GM21576 (cell line): ENCODE measurements at regions not wholly inside any gene's neighbourhood (a gene's known extent, or its start where the extent isn't known, plus 50 kb on each side); places are given as distances from the start of the nearest gene placed in this dataset.

Source experiments
- ATAC-seq: cut with Tn5 transposase; IDR thresholded peaks from one replicate; pipeline ENCODE4 v1.9.1; 2021; ENCODE audit warnings: mild to moderate bottlenecking, moderate library complexity; ENCODE audit not compliant: unreplicated experiment

- ATAC-seq = no peak
Measured at GRCh38 chr5:125604104-125604503, 819.1 kb upstream of the GRAMD2B start.

GRCh38 chr5:125607018-125607417 is 816.2 kb upstream of the GRAMD2B start:
- ATAC-seq = no peak

DNA sequence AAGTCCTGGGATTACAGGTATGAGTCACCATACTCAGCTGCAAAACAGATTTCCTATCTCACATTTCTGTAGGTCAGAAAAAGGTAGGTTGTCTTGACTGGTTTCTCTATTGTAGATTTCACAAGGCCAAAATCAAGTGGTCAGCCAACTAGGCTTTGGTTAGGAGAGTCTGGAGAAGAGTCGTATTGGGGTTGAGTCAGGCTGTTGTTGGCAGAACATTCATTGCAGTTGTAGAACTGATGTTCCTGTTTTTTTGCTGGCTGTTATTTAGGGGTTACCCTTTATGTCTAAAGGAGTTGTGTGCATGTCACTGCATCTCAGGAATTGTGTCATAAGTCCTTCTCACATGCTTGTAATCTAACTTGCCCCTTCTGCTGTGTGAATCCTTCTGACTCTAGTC is 814.2 kb upstream of the GRAMD2B start:
- ATAC-seq = no peak

DNA sequence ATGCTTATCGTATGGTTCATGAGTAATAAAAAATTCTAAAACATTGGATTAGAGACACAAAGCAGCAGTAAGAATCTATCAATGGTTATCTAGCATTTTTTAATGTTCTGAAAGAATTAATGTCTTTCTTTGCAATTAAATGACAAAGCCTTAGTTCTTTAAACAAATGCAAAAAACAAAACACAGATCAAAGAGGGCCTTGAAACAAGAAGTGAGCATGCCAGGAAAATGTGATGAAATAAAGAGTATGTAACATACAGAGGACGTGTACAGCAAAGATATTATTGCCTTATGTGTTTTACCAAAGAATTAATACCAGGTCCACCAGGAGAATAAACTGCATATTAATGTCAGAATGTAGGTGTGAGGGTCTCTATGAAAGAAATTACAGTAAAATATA is 812.3 kb upstream of the GRAMD2B start:
- ATAC-seq = no peak

DNA sequence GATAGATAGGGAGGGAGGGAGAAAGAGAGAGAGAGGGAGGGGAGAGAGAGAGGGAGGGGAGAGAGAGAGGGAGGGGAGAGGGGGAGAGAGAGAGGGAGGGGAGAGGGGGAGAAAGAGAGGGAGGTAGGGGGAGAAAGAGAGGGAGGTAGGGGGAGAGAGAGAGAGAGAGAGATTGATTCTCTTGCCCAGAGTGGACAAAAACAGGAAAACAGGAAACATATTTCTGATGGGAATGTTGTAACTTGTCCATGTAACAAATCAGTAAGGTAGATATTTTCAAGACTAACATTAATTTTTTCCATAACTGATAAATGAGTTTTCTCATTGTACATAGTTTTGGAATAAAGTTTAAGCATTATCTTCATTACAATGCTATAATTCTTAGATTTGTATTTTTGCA is 811.7 kb upstream of the GRAMD2B start:
- no peak for ATAC-seq

- no peak for ATAC-seq
Measured at GRCh38 chr5:125612181-125612721, 811.0 kb upstream of the GRAMD2B start.

GRCh38 chr5:125612776-125613175 is 810.4 kb upstream of the GRAMD2B start:
- ATAC-seq = no peak

DNA sequence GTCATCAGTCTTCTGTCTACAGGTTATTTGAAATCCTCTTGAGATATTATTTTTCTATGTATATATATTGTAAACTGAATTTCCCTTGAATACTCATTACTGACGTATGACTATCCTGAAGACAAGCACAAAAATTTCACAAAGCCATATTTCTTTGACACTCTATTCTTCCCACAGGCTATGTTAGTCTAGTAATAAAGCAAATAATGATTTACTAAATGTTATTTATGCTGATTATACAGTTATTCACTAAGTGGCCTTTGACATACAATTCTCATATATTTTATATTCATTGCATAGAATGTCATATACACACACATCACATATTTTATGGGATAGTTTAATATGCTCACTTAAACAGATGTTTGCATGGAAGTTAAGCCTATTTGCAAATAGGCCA is 793.0 kb upstream of the GRAMD2B start:
- ATAC-seq = no peak

DNA sequence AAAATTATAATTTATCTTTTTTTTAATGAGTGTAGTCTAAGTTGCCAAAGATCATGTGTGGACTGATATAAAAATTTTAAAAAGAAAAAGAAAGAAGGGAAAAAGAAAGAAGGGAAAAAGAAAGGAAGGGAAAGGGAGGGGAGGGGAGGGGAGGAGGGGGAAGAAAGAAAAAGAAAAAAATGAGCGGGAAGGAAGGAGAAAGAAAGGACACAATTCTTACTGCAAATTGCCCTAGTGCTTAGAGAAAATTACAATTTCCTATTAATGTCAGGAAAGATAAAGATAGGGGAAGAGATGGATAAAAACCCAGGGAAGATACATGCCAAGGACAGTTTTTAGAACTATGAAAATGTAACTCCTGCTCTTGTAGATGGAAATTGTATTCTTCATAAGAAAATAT is 789.7 kb upstream of the GRAMD2B start:
- no peak for ATAC-seq

DNA sequence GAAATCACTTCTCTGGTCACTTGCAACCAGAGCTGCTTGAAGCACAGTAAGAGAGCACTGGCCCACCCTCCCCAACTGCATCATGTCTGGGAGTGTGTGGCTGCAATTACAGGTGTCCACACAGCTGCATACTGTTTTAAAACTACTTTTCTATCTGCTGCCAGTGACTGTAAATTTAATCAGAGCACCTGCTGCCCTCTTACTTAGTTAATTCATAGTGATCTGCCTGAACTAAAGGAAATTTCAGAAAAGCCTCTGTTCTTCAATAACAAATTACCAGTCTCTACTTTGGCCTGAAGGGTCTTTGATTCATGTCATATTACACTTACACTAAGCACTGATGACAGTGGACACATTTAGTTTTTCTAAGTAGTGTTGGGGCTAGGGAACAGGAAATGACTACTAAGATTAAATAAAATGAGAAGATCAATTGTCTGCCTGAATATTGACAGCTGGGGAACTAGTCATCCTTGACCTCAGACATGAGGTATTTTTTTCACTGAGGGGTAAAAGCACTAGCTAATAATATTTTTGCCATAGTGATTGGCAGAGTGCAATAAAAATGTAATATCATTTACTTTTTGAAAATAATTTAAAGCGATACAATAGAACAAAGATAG is 788.9 kb upstream of the GRAMD2B start:
- no peak for ATAC-seq

- no peak for ATAC-seq
Measured at GRCh38 chr5:125639858-125640257, 783.4 kb upstream of the GRAMD2B start.

DNA sequence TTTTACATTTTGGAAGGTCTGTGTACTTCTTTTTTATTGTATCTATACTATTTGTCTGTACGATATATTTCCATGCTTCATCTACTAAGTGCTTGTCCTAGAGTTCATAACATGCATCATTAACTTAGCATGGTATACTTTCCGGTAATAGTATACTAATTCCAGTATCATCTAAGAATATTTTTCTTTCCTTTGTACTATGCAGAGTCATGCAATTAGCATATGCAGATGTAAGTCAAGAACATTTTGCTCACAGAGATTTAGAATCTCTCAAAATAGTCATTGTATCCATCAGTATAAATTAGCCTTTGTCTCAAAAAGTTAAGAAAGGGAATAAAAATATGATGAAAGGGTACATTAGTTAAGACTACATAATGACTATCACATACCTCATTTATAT is 770.4 kb upstream of the GRAMD2B start:
- no peak for ATAC-seq

GRCh38 chr5:125654392-125654791 is 768.8 kb upstream of the GRAMD2B start:
- no peak for ATAC-seq

GRCh38 chr5:125655156-125655555 is 768.1 kb upstream of the GRAMD2B start:
- no peak for ATAC-seq

DNA sequence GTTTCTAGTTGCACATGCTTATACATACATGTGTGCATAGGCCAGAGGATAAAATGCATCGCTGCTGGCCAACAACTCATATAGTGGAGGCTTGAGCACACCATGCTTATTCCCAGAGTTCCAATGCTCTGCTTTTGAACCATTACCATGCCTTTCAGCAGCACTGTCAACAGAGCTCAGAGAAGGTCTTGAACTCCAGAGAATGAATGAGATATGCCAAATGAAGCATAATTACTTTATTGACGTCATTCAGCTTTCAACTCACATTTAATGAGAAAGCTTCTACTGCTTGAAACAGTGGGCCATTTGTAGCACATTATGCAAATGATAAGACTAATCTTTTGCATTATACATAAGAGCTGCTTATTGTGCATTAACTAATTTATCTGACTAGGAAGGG is 765.3 kb upstream of the GRAMD2B start:
- no peak for ATAC-seq

DNA sequence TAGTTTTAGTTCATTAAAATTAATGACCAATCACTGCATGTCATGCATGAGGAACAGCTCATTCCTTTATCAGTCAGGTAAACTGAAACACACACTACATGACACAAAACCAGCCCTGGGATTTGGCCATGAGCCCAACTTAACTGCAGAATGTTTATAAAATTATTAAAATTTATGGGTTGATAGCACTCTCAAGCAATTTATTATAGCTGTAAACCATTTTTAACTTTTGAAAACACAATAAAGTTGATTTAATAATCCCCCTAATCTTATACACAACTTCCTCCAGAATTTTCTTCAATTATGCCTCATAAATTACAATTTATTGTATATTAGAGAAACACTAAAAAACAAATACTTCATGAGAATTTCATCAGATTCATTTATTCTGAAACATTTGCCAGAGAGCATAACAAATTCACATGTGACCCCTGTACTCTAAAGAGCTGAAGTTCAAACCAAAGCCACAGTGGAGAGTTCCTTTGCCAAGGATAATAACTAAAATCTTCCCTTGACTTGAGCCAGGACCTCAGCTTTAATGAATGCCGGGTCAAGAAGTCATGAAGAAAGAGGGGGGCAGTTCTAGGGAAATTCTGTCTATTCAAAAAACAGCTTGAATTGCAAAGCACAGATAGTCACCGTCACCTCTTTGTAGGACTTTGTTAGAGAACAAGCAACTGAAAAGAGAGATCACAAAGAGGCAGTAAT is 763.7 kb upstream of the GRAMD2B start:
- no peak for ATAC-seq

GRCh38 chr5:125660231-125660895 is 762.8 kb upstream of the GRAMD2B start:
- ATAC-seq = no peak

- ATAC-seq = no peak
Measured at GRCh38 chr5:125661584-125661983, 761.6 kb upstream of the GRAMD2B start.

DNA sequence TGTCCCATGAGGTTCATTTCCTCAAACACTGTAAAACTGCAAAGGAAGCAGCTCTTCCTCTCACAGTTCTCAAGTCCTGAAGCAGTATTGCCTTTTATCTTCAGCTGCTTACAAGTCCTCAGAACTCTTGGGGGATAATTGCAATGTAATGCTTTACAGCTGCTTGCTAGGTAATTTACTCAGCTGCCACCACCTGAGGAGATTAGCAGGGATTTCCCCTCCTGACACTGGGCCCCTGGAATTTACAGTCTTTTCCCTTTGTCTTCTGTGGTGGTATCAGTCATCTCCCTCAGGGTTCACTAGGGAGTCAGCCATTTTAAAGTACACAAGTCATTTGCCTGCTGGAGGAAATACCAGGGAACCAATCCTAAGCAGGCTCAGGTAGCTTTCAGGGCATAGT is 754.3 kb upstream of the GRAMD2B start:
- no peak for ATAC-seq

DNA sequence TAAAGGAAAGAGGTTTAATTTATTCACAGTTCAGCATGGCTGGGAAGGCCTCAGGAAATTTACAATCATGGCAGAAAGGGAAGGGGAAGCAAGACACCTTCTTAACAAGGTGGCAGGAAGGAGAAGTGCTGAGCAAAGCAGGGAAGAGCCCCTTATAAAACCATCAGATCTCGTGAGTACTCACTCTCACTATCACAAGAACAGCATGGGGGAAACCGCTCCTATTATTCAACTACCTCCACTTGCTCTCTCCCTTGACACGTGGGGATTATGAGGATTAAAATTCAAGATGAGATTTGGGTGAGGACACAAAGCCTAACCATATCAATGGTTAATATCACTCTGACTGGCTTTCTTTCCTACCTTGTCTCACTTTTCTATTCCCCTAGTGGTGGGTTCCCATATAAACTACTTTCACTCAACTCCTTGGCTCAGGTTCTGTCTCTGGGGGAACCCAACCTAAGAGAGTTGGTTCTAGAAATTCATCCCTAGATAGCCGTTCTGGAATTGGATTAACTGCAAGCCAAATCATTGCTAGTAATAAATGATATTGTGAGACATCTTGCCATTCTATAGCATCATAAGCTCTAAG is 749.8 kb upstream of the GRAMD2B start:
- ATAC-seq = no peak

DNA sequence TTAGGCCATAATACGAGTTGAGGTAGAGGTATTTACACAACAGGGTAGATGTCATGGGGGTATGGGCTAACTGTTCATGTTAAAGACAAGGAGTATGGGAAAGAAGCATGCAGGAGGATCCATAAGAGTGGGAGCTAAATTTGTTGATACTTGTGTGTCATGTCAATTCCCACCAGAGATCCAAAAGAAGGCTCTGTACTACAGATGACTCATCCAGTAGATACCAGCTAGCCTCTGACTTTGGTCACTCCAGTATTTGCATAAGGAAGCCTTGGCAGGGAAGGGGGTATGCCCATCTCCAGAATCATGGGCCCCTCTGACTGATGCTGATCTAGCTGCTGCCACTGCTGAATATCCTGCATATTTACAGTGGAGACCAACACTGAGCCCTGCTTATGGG is 743.7 kb upstream of the GRAMD2B start:
- ATAC-seq = no peak

DNA sequence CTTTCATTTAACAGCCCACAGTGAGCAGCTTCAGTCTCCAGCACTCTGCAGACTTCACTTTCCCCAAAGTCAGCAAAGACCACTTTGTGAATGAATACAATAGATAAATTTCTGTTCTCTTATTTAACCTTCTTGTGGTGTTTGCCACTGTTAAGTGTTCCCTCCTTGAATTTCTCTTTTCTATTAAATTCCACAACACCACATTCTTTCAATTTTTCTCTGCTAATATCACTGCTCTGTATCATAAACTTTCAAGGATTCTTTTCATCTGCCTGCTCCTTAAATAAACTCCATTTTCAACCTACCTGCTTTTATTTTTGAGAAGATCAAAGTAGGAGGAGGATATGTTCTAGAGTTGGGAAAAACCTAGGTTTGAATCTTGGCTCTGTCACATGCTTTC is 739.5 kb upstream of the GRAMD2B start:
- ATAC-seq = no peak
